ENCODE measurements at regions not wholly inside any gene's neighbourhood (a gene's known extent, or its start where the extent isn't known, plus 50 kb on each side); places are given as distances from the start of the nearest gene placed in this dataset.

- DNase-seq (no peak), ATAC-seq (no peak)
- Histone ChIP-seq H3K27me3 (no peaks in the 10 kb centered on the region), H3K4me3 (no peak overlapping the region), H3K27ac (no peak overlapping the region), H3K4me1 (no peaks in the 10 kb centered on the region), H3K9me3 (no peaks in the 10 kb centered on the region), H3K36me3 (replicated peaks in 1 of 2; ENCODE audit: insufficient read depth in 1 of 2, low read depth in 2 of 2) (no peaks in the 10 kb centered on the region)
- no peak for TF ChIP-seq CTCF (IDR thresholded peaks at IDR 0.05)
- TF ChIP-seq POLR2A (IDR thresholded peaks at IDR 0.05): no peak
- WGBS, 2 donors: 71 to 78% methylated on average over 6 of the region's 6 CpGs
- intact Hi-C loops (cut with DNase I): no loop called here
Observed at GRCh38 chr10:44510379-44511115, 125.7 kb upstream of the CXCL12 start.

- H3K9me3 ChIP-seq: no peaks in the 10 kb centered on the region
- H3K4me1 ChIP-seq: no peaks in the 10 kb centered on the region
- 71 to 74% methylated on average over 2 of the region's 2 CpGs for WGBS, 2 donors
- no peaks in the 10 kb centered on the region for H3K36me3 ChIP-seq (replicated peaks in 1 of 2; ENCODE audit: insufficient read depth in 1 of 2, low read depth in 2 of 2)
- no peak for TF ChIP-seq CTCF (IDR thresholded peaks at IDR 0.05)
- no peak for TF ChIP-seq POLR2A (IDR thresholded peaks at IDR 0.05)
- intact Hi-C loops (cut with DNase I): no loop called here
- ATAC-seq (no peak), DNase-seq (no peak)
- no peak overlapping the region for H3K27ac ChIP-seq
- H3K27me3 ChIP-seq: no peaks in the 10 kb centered on the region
- H3K4me3 ChIP-seq: no peak overlapping the region
Observed at GRCh38 chr10:44511166-44511565, 126.3 kb upstream of the CXCL12 start.

GRCh38 chr10:44511601-44512000 is 126.7 kb upstream of the CXCL12 start:
- Histone ChIP-seq H3K4me1 (no peaks in the 10 kb centered on the region), H3K27ac (no peak overlapping the region), H3K4me3 (no peak overlapping the region), H3K27me3 (no peaks in the 10 kb centered on the region), H3K9me3 (no peaks in the 10 kb centered on the region), H3K36me3 (replicated peaks in 1 of 2; ENCODE audit: insufficient read depth in 1 of 2, low read depth in 2 of 2) (no peaks in the 10 kb centered on the region)
- no peak for DNase-seq
- no peak for TF ChIP-seq POLR2A (IDR thresholded peaks at IDR 0.05)
- TF ChIP-seq CTCF (IDR thresholded peaks at IDR 0.05): no peak
- intact Hi-C loops (cut with DNase I): no loop called here
- WGBS, 2 donors: 64 to 70% methylated on average over 2 of the region's 2 CpGs
- ATAC-seq: no peak

- WGBS, 2 donors: 69 to 76% methylated on average over 4 of the region's 4 CpGs
- Histone ChIP-seq H3K27me3 (no peaks in the 10 kb centered on the region), H3K36me3 (replicated peaks in 1 of 2; ENCODE audit: insufficient read depth in 1 of 2, low read depth in 2 of 2) (no peaks in the 10 kb centered on the region), H3K4me3 (no peak overlapping the region), H3K27ac (no peak overlapping the region), H3K9me3 (no peaks in the 10 kb centered on the region), H3K4me1 (no peaks in the 10 kb centered on the region)
- TF ChIP-seq POLR2A (IDR thresholded peaks at IDR 0.05) (no peak), CTCF (IDR thresholded peaks at IDR 0.05) (no peak)
- intact Hi-C loops (cut with DNase I): no loop called here
- no peak for DNase-seq
- ATAC-seq: no peak
Observed at GRCh38 chr10:44512431-44513022, 127.6 kb upstream of the CXCL12 start.

GRCh38 chr10:44513591-44513990 is 128.7 kb upstream of the CXCL12 start:
- H3K4me1 ChIP-seq: no peaks in the 10 kb centered on the region
- H3K36me3 ChIP-seq (replicated peaks in 1 of 2; ENCODE audit: insufficient read depth in 1 of 2, low read depth in 2 of 2): no peaks in the 10 kb centered on the region
- ATAC-seq: no peak
- H3K27ac ChIP-seq: no peak overlapping the region
- no peak overlapping the region for H3K4me3 ChIP-seq
- H3K27me3 ChIP-seq: no peaks in the 10 kb centered on the region
- TF ChIP-seq CTCF (IDR thresholded peaks at IDR 0.05): no peak
- TF ChIP-seq POLR2A (IDR thresholded peaks at IDR 0.05): no peak
- no peaks in the 10 kb centered on the region for H3K9me3 ChIP-seq
- peak in 1 of 4 donors; percentile 13 for DNase-seq
- intact Hi-C loops (cut with DNase I): no loop called here
- 53 to 70% methylated on average over 5 of the region's 5 CpGs for WGBS, 2 donors

Data from body of pancreas (tissue), 4 donors.